ENCODE measurements at regions not wholly inside any gene's neighbourhood (a gene's known extent, or its start where the extent isn't known, plus 50 kb on each side); places are given as distances from the start of the nearest gene placed in this dataset.
A peak's percentile ranks its signal among the peaks of the same experiment; 100 is the strongest.

DNA sequence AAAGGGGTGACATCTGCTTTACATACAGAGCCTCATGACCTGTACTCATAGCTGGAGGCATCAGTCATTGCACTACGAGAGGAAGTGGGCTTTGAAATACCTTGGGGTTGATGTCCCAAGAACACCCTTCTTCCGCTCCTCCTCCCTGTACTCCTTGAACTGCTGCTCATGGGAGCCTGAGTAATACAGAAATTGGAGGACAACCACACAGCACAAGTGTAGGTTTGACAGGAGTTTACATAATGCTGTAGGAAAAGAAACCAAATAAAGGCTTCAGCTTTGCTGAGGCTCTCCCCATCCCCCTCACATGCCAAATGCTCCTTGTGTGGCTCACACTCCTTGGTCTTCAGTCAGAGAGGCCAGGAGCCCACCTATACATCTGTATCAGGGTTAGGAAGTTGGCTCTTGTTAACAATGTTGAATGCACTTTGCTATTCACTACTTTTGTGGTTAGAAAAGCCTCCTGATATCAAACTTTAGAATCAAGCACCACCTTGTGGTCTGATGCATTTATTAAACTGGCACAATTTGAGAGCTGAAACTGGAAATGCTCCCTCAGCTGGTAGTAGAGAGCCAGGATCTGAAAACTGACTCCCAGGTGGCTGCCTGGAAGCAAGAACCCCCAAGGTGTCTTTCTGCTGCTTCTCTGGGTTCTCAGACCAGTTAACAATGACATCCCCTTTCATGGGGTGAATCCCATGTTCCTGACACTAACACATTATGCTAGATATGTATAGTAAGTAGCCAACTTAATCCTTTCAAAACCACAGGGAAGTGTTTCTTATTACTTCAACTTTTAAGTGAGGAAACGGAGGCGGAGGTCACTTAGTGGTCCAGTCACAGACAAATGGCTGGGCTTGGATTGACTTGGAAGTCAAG is 56.2 kb upstream of the EDN1 start:
- no peaks in the 10 kb centered on the region for H3K36me3 ChIP-seq (replicated peaks; ENCODE audit: insufficient read depth, low read depth)
- H3K9me2 ChIP-seq (replicated peaks; ENCODE audit: insufficient read depth), result no peaks in the 10 kb centered on the region
- no peak overlapping the region for H2AFZ ChIP-seq
- DNase-seq (ENCODE audit: low spot score), result peak; percentile 77
- peak; percentile 88 for TF ChIP-seq CTCF (IDR thresholded peaks at IDR 0.05; ENCODE audit: poor library complexity)
- TF ChIP-seq EZH2 (IDR thresholded peaks at IDR 0.05; ENCODE audit: borderline replicate concordance), result no peak
- TF ChIP-seq EZH2phosphoT487 (IDR thresholded peaks at IDR 0.05; ENCODE audit: low read depth, severe bottlenecking, unreplicated experiment), result no peak
- H3K79me2 ChIP-seq, result no peaks in the 10 kb centered on the region
- H3K4me3 ChIP-seq, result no peak overlapping the region
- WGBS (ENCODE audit: low lambda C conversion rate, missing lambda C conversion rate), result 89% methylated on average over 4 of the region's 4 CpGs
- no peaks in the 10 kb centered on the region for H3K27me3 ChIP-seq
- H4K20me1 ChIP-seq (ENCODE audit: insufficient read depth, poor library complexity, severe bottlenecking), result no peaks in the 10 kb centered on the region
- no peaks in the 10 kb centered on the region for H3K4me1 ChIP-seq (ENCODE audit: insufficient read depth)
- no peaks in the 10 kb centered on the region for H3K9me3 ChIP-seq (ENCODE audit: low read depth)
- no peak overlapping the region for H3K4me2 ChIP-seq
- no peak overlapping the region for H3K27ac ChIP-seq

GRCh38 chr6:12235341-12235740 is 54.8 kb upstream of the EDN1 start:
- Histone ChIP-seq H3K9me2 (replicated peaks; ENCODE audit: insufficient read depth) (no peaks in the 10 kb centered on the region), H3K4me3 (no peak overlapping the region), H3K79me2 (no peaks in the 10 kb centered on the region), H4K20me1 (ENCODE audit: insufficient read depth, poor library complexity, severe bottlenecking) (no peaks in the 10 kb centered on the region), H3K4me2 (no peak overlapping the region), H3K36me3 (replicated peaks; ENCODE audit: insufficient read depth, low read depth) (no peaks in the 10 kb centered on the region), H3K9me3 (ENCODE audit: low read depth) (no peaks in the 10 kb centered on the region), H2AFZ (no peak overlapping the region), H3K4me1 (ENCODE audit: insufficient read depth) (no peaks in the 10 kb centered on the region), H3K27me3 (no peaks in the 10 kb centered on the region), H3K27ac (no peak overlapping the region)
- TF ChIP-seq EZH2phosphoT487 (IDR thresholded peaks at IDR 0.05; ENCODE audit: low read depth, severe bottlenecking, unreplicated experiment), result no peak
- no peak for TF ChIP-seq CTCF (IDR thresholded peaks at IDR 0.05; ENCODE audit: poor library complexity)
- no peak for TF ChIP-seq EZH2 (IDR thresholded peaks at IDR 0.05; ENCODE audit: borderline replicate concordance)
- no peak for DNase-seq (ENCODE audit: low spot score)
- WGBS (ENCODE audit: low lambda C conversion rate, missing lambda C conversion rate), result 92% methylated on average over 5 of the region's 5 CpGs

GRCh38 chr6:12238219-12238618 is 51.9 kb upstream of the EDN1 start:
- WGBS (ENCODE audit: low lambda C conversion rate, missing lambda C conversion rate), result 97% methylated on average over 8 of the region's 8 CpGs

More at GRCh38 chr6:12238219-12238618, 51.9 kb upstream of the EDN1 start:
- no peak overlapping the region for H3K4me3 ChIP-seq
- no peaks in the 10 kb centered on the region for H3K4me1 ChIP-seq (ENCODE audit: insufficient read depth)
- H3K27ac ChIP-seq, result no peak overlapping the region
- H3K36me3 ChIP-seq (replicated peaks; ENCODE audit: insufficient read depth, low read depth), result no peaks in the 10 kb centered on the region
- TF ChIP-seq EZH2phosphoT487 (IDR thresholded peaks at IDR 0.05; ENCODE audit: low read depth, severe bottlenecking, unreplicated experiment) (no peak), CTCF (IDR thresholded peaks at IDR 0.05; ENCODE audit: poor library complexity) (no peak), EZH2 (IDR thresholded peaks at IDR 0.05; ENCODE audit: borderline replicate concordance) (no peak)
- no peaks in the 10 kb centered on the region for H3K9me3 ChIP-seq (ENCODE audit: low read depth)
- no peaks in the 10 kb centered on the region for H3K79me2 ChIP-seq
- no peaks in the 10 kb centered on the region for H3K9me2 ChIP-seq (replicated peaks; ENCODE audit: insufficient read depth)
- no peaks in the 10 kb centered on the region for H4K20me1 ChIP-seq (ENCODE audit: insufficient read depth, poor library complexity, severe bottlenecking)
- H3K27me3 ChIP-seq, result no peaks in the 10 kb centered on the region
- no peak for DNase-seq (ENCODE audit: low spot score)
- no peak overlapping the region for H3K4me2 ChIP-seq
- no peak overlapping the region for H2AFZ ChIP-seq
